ENCODE measurements at regions not wholly inside any gene's neighbourhood (a gene's known extent, or its start where the extent isn't known, plus 50 kb on each side); places are given as distances from the start of the nearest gene placed in this dataset.

- no peak for TF ChIP-seq POLR2AphosphoS5 (IDR thresholded peaks at IDR 0.05)
- TF ChIP-seq CTCF (IDR thresholded peaks at IDR 0.05 in 8 of 11, conservative IDR thresholded peaks at IDR 0.05 in 3 of 11), result no peak
Measured at GRCh38 chr10:2893991-2894390, 173.4 kb upstream of the PFKP start.

Measured in spleen (tissue), 7 donors.